ENCODE measurements at regions not wholly inside any gene's neighbourhood (a gene's known extent, or its start where the extent isn't known, plus 50 kb on each side); places are given as distances from the start of the nearest gene placed in this dataset.
"Not testable (repeated sequence)": the region's sequence is repeated elsewhere in the genome, so short reads cannot be mapped to it uniquely, and the experiment has no call there.

- TF ChIP-seq, protein P1, sequence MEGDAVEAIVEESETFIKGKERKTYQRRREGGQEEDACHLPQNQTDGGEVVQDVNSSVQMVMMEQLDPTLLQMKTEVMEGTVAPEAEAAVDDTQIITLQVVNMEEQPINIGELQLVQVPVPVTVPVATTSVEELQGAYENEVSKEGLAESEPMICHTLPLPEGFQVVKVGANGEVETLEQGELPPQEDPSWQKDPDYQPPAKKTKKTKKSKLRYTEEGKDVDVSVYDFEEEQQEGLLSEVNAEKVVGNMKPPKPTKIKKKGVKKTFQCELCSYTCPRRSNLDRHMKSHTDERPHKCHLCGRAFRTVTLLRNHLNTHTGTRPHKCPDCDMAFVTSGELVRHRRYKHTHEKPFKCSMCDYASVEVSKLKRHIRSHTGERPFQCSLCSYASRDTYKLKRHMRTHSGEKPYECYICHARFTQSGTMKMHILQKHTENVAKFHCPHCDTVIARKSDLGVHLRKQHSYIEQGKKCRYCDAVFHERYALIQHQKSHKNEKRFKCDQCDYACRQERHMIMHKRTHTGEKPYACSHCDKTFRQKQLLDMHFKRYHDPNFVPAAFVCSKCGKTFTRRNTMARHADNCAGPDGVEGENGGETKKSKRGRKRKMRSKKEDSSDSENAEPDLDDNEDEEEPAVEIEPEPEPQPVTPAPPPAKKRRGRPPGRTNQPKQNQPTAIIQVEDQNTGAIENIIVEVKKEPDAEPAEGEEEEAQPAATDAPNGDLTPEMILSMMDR (IDR thresholded peaks at IDR 0.05; ENCODE audit: borderline replicate concordance, insufficient read depth, low read depth, low read length) = no peak
- H3K4me3 ChIP-seq (ENCODE audit: low read depth, low read length) = no peak overlapping the region
Measured at GRCh38 chr7:91378131-91378530, 113.9 kb downstream of the FZD1 start.

- no peak overlapping the region for H3K4me3 ChIP-seq (ENCODE audit: low read depth, low read length)
- TF ChIP-seq, protein P1 (IDR thresholded peaks at IDR 0.05; ENCODE audit: borderline replicate concordance, insufficient read depth, low read depth, low read length) = no peak
Measured at GRCh38 chr7:91379236-91379635, 115.0 kb downstream of the FZD1 start.

- H3K4me3 ChIP-seq (ENCODE audit: low read depth, low read length) = no peak overlapping the region
- TF ChIP-seq, protein P1 (IDR thresholded peaks at IDR 0.05; ENCODE audit: borderline replicate concordance, insufficient read depth, low read depth, low read length) = no peak
Measured at GRCh38 chr7:91379991-91380390, 115.8 kb downstream of the FZD1 start.

DNA sequence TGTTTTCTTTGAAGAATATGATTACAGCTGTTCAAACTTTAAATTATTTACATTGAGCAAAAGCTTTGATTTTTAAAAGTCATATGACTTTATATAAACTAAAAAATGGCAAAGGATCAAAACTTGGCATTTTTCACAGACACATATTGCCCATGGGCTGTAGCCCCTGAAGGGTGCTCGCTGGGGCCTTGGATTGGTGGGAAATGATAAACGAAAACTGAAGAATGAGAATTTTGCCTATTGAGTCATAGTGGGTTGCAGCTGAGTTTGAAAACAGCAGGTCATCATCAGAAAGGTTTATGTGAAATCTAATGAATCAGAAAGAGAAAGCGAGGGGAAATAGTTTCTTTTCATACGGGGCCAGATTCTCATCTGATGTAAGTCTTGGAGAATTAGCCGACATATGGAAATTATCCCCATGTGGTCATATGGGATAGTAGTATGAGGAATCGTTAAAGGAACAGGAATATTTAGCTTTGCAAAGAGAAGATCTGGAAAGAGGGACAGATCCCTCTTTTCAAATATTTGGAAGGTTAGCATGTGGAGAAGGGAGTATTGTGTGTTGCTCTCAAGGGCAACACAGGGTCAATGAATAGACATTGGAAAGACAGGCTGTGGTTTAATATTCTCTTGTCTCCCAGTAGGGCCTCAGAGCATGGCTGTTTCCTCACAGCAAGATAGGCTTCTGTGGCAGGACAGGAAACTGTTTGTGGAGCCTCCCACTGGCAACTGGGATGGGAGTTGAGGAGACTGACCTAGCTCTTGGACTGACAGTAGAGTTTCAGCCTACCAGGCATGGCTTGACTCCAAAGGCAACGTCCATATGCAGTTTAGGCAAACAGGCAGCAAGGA is 119.0 kb downstream of the FZD1 start:
- TF ChIP-seq, protein P1 (IDR thresholded peaks at IDR 0.05; ENCODE audit: borderline replicate concordance, insufficient read depth, low read depth, low read length) = no peak
- H3K4me3 ChIP-seq (ENCODE audit: low read depth, low read length) = no peak overlapping the region

GRCh38 chr7:91383905-91384274 is 119.7 kb downstream of the FZD1 start:
- TF ChIP-seq, protein P1 (IDR thresholded peaks at IDR 0.05; ENCODE audit: borderline replicate concordance, insufficient read depth, low read depth, low read length) = no peak
- no peak overlapping the region for H3K4me3 ChIP-seq (ENCODE audit: low read depth, low read length)

DNA sequence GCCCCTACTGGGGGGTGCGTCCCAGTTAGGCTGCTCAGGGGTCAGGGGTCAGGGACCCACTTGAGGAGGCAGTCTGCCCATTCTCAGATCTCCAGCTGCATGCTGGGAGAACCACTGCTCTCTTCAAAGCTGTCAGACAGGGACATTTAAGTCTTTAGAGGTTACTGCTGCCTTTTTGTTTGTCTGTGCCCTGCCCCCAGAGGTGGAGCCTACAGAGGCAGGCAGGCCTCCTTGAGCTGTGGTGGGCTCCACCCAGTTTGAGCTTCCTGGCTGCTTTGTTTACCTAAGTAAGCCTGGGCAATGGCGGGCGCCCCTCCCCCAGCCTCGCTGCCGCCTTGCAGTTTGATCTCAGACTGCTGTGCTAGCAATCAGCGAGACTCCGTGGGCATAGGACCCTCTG is 130.5 kb downstream of the FZD1 start:
- not testable (repeated sequence) for H3K4me3 ChIP-seq (ENCODE audit: low read depth, low read length)

DNA sequence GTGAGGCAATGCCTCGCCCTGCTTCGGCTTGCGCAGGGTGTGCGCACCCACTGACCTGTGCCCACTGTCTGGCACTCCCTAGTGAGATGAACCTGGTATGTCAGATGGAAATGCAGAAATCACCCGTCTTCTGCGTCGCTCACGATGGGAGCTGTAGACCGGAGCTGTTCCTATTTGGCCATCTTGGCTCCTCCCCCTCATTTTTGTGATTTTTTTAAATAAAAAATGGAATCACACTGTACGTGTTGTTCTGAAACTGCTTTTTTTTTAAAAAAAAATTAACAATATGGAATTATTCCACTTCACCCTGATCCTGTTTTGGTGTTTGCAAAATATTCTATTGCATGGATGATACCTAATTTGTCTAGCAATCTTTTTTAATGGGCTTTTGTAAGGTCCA is 131.1 kb downstream of the FZD1 start:
- not testable (repeated sequence) for H3K4me3 ChIP-seq (ENCODE audit: low read depth, low read length)

DNA sequence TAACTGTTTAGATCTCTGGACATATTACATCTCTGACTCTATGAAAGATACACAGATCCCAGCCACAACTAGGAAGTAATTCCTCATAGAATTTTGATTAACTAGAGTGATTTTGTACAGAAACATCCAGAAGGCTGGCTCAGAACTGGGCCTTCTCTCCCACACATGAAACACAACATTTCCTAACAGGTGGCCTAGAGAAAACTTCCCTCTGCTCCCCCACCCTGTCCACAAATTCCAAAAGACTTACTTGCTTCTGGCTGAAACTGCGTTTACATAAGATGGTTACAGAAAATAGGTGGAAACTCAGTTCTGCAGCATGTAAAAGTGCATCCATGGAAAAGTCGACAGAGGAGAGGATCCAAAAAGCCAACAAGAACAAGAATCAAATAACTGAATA is 132.9 kb downstream of the FZD1 start:
- TF ChIP-seq, protein P1 (IDR thresholded peaks at IDR 0.05; ENCODE audit: borderline replicate concordance, insufficient read depth, low read depth, low read length) = no peak
- no peak overlapping the region for H3K4me3 ChIP-seq (ENCODE audit: low read depth, low read length)
